Epithelial cell of esophagus (primary cell): ENCODE measurements at regions not wholly inside any gene's neighbourhood (a gene's known extent, or its start where the extent isn't known, plus 50 kb on each side); places are given as distances from the start of the nearest gene placed in this dataset.

Experiments
- DNase-seq: peaks from one replicate; pipeline ENCODE4 v3.0.0; 2010; ENCODE audit warnings: low read depth
- H3K4me3 ChIP-seq: 2 replicates; pipeline ENCODE4 v1.5.1; 2011; ENCODE audit warnings: mild to moderate bottlenecking, low read length, control low read depth
- TF ChIP-seq, protein P1 (sequence below): IDR thresholded peaks from 2 replicates; pipeline ENCODE4 v1.5.1; 2011; ENCODE audit warnings: low read depth, mild to moderate bottlenecking, low read length, control low read depth, inconsistent platforms; ENCODE audit not compliant: insufficient read depth; ENCODE audit errors: missing control alignments

DNA sequence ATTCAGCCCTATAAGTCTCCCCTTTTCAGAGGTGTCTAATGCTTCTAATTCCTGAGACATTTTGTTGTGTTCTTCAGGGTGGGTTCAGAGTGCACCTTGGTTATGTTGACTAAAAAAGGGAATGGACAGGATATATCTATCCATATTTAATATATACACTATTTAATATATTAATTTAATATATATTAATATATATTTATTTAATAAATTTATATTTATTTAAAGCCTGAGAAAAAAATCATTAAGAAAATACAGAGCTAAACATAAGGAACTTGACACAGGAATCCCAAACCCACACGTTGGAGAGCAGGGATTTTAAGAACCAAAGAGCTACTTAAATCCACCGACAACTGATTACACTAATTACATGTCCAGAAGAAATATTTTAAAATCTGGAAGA, 674.2 kb upstream of the KIRREL3 start:
- no peak overlapping the region for H3K4me3 ChIP-seq
- TF ChIP-seq, protein P1, sequence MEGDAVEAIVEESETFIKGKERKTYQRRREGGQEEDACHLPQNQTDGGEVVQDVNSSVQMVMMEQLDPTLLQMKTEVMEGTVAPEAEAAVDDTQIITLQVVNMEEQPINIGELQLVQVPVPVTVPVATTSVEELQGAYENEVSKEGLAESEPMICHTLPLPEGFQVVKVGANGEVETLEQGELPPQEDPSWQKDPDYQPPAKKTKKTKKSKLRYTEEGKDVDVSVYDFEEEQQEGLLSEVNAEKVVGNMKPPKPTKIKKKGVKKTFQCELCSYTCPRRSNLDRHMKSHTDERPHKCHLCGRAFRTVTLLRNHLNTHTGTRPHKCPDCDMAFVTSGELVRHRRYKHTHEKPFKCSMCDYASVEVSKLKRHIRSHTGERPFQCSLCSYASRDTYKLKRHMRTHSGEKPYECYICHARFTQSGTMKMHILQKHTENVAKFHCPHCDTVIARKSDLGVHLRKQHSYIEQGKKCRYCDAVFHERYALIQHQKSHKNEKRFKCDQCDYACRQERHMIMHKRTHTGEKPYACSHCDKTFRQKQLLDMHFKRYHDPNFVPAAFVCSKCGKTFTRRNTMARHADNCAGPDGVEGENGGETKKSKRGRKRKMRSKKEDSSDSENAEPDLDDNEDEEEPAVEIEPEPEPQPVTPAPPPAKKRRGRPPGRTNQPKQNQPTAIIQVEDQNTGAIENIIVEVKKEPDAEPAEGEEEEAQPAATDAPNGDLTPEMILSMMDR: no peak
- no peak for DNase-seq

DNA sequence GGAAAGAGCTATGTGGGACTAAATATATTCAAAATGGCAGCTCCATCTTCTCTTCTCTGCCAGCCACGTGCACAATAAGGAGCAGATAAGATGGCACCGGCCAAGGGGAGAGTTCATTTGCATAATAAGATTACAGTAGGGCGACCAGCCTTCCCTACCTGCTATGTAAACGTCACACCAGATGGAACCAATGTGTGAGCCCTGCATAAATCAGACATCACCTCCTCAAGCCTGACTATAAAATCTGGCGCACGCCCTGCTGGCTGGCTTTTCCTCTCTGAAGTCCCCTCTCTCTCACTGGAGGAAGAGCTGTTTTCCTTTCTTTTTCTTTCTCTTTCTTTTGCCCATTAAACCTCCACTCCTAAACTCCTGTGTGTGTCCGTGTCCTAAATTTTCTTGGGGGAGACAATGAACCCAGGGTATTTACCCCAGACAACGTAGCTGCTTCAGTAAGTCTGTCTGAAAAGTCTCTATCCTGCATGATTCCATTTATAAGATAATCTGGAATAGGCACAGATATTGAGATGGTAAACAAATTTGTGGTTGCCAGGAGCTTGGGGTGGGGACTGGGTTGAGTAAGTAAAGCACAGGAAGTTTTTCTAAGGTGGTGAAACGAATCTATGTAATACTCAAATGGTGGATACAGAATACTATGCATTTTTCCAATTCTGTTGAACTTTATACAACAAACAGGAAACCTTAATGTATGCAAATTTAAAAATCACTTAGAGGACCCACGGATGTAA, 670.0 kb upstream of the KIRREL3 start:
- DNase-seq: no peak
- TF ChIP-seq, protein P1: no peak
- no peak overlapping the region for H3K4me3 ChIP-seq

DNA sequence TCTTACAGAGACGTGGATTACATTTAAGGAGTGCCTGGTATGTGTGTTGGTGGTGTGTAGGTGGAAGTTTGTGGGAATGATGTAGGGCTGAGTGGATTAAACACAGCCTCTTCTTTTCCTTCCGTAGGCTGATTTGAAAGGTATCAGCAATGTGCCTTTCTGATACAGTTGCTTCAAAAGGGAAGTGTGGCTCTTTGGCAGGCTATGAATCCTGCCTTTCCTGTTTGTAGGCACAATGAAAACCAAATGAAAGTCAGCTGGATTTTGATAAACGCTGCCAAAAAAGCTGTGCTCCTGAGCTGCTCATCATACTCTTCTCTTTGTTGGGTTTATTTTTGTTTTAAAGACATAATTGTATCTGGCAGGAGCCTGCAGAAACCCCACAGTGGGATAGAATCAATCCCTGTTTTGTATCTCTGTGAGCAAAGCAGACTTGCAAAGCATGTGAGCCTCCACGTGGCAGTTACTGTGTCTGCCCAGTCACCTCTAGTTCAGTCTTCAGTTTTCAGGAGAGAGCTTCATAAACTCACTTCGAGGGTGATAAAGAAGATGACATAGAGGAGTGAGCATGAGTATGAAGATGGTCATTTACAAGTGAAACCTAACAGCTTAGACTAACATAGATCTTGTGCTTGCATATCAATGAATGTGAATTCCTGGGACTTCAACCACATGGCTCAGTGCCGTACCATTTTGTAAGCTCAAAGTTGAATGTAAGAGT, 655.7 kb upstream of the KIRREL3 start:
- DNase-seq: no peak
- no peak overlapping the region for H3K4me3 ChIP-seq
- TF ChIP-seq, protein P1: no peak

DNA sequence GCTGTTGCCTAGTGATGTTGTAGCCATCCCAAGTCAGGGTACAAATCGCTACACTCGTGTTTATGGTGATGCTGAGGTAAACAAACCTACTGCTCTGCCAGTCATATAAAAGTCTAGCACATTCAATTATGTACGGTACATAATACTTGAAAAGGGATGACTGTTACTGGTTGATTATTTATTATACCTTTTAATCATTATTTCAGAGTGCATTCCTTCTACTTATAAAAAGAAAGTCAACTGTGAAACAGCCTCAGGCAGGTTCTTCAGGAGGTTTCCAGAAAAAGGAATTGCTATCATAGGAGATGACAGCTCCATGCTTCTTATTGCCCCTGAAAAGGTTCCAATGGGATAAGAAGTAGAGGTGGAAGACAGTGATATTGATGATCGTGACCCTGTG, 652.5 kb upstream of the KIRREL3 start:
- TF ChIP-seq, protein P1: no peak
- no peak overlapping the region for H3K4me3 ChIP-seq
- no peak for DNase-seq

DNA sequence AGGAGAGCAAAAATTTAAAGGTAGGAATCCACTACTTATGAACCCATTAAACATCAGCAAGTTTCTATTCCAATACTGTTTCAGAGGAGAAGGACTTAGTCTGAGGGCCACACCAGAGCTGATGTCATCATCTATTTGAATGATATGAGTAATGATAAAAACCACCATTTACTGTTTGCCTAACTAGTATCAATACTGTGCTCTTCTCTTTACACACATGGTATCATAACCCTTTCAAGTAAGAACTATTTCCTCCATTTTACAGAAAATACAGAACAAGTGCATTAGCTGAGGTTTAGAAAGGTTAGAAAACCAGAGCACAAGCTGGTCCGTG, 651.3 kb upstream of the KIRREL3 start:
- TF ChIP-seq, protein P1: no peak
- no peak overlapping the region for H3K4me3 ChIP-seq
- no peak for DNase-seq

DNA sequence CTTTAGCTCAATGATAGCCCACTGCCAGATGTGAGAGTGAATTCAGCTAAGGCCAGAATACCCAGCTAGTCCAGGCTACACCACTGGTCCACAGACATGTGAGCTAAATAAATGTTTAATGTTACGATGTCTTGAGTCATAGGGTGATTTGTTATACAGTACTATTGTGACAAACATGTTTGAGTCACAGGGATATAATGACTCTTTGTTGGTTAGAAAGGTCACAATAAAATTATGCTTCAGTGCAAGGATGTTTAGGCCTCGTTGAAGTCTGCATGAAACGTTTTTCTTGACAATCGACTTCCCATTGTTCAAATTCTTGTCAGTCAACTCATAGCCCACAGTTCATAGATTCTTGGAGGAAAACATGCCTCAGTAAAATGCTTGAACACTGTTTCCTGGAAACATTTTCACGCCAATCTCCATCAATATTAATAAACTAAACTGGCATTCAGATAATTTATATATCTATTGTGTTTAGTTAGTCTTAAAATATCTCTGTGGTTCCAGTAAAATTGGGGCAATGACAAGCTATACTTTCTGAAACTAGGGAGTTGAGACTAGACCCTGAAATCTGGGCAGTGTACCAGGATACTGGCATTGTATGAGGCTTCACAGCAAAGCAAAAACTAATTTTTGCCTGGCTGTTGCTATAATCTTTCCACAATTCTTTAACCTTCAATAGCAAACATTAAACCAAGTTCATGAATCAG, 650.8 kb upstream of the KIRREL3 start:
- peak; percentile 16 for DNase-seq
- H3K4me3 ChIP-seq: no peak overlapping the region
- TF ChIP-seq, protein P1: no peak
